ENCODE measurements at regions not wholly inside any gene's neighbourhood (a gene's known extent, or its start where the extent isn't known, plus 50 kb on each side); places are given as distances from the start of the nearest gene placed in this dataset.

DNA sequence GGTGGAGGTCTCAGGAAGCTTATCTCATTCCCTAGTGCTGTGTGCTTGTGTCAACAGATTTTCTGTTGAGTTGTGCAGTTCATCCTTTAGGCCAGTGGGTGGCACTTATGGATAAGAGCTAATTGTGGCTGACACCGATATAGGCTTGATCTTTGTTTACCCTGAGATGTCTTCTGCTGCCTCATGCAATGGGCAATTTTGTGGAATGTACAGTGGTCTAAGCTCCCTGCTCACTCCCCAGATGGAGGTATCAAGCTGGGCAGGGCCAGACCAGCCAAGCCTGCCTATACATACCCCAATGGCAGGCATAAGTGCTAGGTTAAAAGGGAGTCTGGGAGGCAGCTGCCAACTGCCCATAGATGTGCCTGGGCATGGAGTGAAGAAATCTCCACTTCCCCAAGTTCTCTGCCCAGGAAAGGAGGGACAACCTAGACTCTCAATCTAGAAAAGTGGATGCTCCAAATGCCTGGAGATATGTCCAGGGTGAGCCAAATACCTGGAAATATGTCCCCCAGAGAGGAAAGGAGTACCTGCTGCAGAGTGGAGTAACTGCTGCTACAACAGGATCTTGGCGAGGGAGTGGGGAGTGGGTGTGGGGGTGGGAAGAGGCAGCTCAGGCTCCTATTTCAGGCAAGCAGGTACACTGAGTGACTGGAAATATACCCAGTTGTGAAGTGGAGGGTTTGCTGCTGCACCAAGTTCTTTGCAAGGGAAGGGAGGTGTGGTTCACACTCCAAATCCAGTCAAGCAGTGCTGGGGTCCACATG, 53.2 kb upstream of the ARG1 start:
- Mint-ChIP-seq H3K4me1 (no peaks in the 10 kb centered on the region), H3K9me3 (ENCODE audit: insufficient read depth) (peaks cover 7% of the 10 kb centered on the region), H3K27me3 (peaks cover 14% of the 10 kb centered on the region), H3K27ac (no peak overlapping the region), H3K4me3 (no peak overlapping the region)
- no peaks in the 10 kb centered on the region for H3K36me3 ChIP-seq (replicated peaks in 1 of 2; ENCODE audit: control extremely low read depth in 1 of 2, control insufficient read depth in 1 of 2, extremely low read depth in 1 of 2, insufficient read depth in 2 of 2, low read length in 1 of 2)
- ATAC-seq (ENCODE audit: low read depth) (peak; percentile 57), DNase-seq (peak; percentile 38)
- no peak overlapping the region for H3K4me3 ChIP-seq (ENCODE audit: control extremely low read depth in 1 of 5, extremely low read depth in 1 of 5, insufficient read depth in 1 of 5, low read depth in 2 of 5, low read length in 4 of 5)
- no peaks in the 10 kb centered on the region for H3K79me2 ChIP-seq (ENCODE audit: control insufficient read depth, insufficient read depth, low read length)
- H3K9ac ChIP-seq (ENCODE audit: low read length), result no peak overlapping the region
- ChIA-PET CTCF (interaction anchor here (0.7 to 1.6 kb wide), 7 partner anchors 14 to 634 kb away, joined by 3 to 10 read pairs (median 3); no protein-coding TSS in a partner anchor), POLR2A (no interaction called here)
- no peaks in the 10 kb centered on the region for H4K20me1 ChIP-seq (ENCODE audit: control insufficient read depth, insufficient read depth, low read length, poor library complexity, severe bottlenecking)
- H3K4me1 ChIP-seq (ENCODE audit: control insufficient read depth in 2 of 2, insufficient read depth in 2 of 2, low read length in 2 of 2), result no peaks in the 10 kb centered on the region
- H3K4me2 ChIP-seq (replicated peaks; ENCODE audit: low read depth, low read length, poor library complexity, severe bottlenecking), result no peak overlapping the region
- peaks cover 0 to 4% (median 3%) of the 10 kb centered on the region in 3 donors for H3K9me3 ChIP-seq (ENCODE audit: control extremely low read depth in 1 of 3, control insufficient read depth in 2 of 3, insufficient read depth in 1 of 3, low read length in 2 of 3)
- H3K27ac ChIP-seq (ENCODE audit: low read length in 2 of 2), result no peak overlapping the region
- TF ChIP-seq CTCF (IDR thresholded peaks at IDR 0.05) (peak; percentile 64), EZH2 (IDR thresholded peaks at IDR 0.05; ENCODE audit: borderline replicate concordance, insufficient read depth, low read depth, low read length, poor library complexity, severe bottlenecking) (no peak)
- peaks cover 0 to 3% (median 1%) of the 10 kb centered on the region in 4 experiments for H3K27me3 ChIP-seq (replicated peaks in 1 of 4; ENCODE audit: control extremely low read depth in 1 of 4, control insufficient read depth in 3 of 4, insufficient read depth in 4 of 4, low read length in 3 of 4)
- H2AFZ ChIP-seq (ENCODE audit: insufficient read depth, low read depth, low read length, poor library complexity, severe bottlenecking), result no peak overlapping the region
- intact Hi-C loops (cut with micrococcal nuclease), result no loop called here
- 61% methylated on average over 2 of the region's 2 CpGs for WGBS (ENCODE audit: insufficient coverage)

All from B cell (primary cell).